Calu3 (cell line): ENCODE measurements at regions not wholly inside any gene's neighbourhood (a gene's known extent, or its start where the extent isn't known, plus 50 kb on each side); places are given as distances from the start of the nearest gene placed in this dataset.

ENCODE experiments used
- BruUV-seq: library from RNA; stranded (reverse); fragments of 400-500 nt; replicated peaks from 2 replicates; lab custom pipeline; 2021; lab: Mats Ljungman, UMichigan
- CTCF ChIA-PET: fragments of 300-600 bp; sonication (Branson Sonifier 250); formaldehyde crosslinking; loops from one replicate; lab custom pipeline; 2022; ENCODE audit warnings: antibody characterized with exemption; lab: Charles Lee
- DNase-seq: peaks from one replicate; pipeline ENCODE4 v3.0.0; 2022
- H3K27ac Mint-ChIP-seq: one replicate; pipeline ENCODE4 v1.8.0; 2022; ENCODE audit warnings: mixed read lengths; ENCODE audit not compliant: unreplicated experiment
- H3K27me3 Mint-ChIP-seq: one replicate; pipeline ENCODE4 v1.8.0; 2022; ENCODE audit warnings: mixed read lengths; ENCODE audit not compliant: unreplicated experiment
- H3K36me3 Mint-ChIP-seq: one replicate; pipeline ENCODE4 v1.8.0; 2022; ENCODE audit warnings: mild to moderate bottlenecking, moderate library complexity, mixed read lengths; ENCODE audit not compliant: insufficient read depth, unreplicated experiment
- H3K4me1 Mint-ChIP-seq: one replicate; pipeline ENCODE4 v1.8.0; 2022; ENCODE audit warnings: mild to moderate bottlenecking, low read depth, mixed read lengths; ENCODE audit not compliant: unreplicated experiment
- H3K4me3 Mint-ChIP-seq: one replicate; pipeline ENCODE4 v1.8.0; 2022; ENCODE audit warnings: mild to moderate bottlenecking, low read depth, moderate library complexity, mixed read lengths; ENCODE audit not compliant: unreplicated experiment
- H3K9me3 Mint-ChIP-seq: one replicate; pipeline ENCODE4 v1.8.0; 2022; ENCODE audit warnings: low read depth, mixed read lengths; ENCODE audit not compliant: unreplicated experiment
- CTCF ChIP-seq: fragments of 200-600 bp; IDR thresholded peaks from one replicate; pipeline ENCODE4 v1.8.0; 2022; ENCODE audit warnings: antibody characterized with exemption; ENCODE audit not compliant: unreplicated experiment
- intact Hi-C: fragments of 100-400 bp; cut with micrococcal nuclease; formaldehyde crosslinking; loops from one replicate; pipeline ENCODE4 v1.10.0; 2022; ENCODE audit not compliant: unreplicated experiment

DNA sequence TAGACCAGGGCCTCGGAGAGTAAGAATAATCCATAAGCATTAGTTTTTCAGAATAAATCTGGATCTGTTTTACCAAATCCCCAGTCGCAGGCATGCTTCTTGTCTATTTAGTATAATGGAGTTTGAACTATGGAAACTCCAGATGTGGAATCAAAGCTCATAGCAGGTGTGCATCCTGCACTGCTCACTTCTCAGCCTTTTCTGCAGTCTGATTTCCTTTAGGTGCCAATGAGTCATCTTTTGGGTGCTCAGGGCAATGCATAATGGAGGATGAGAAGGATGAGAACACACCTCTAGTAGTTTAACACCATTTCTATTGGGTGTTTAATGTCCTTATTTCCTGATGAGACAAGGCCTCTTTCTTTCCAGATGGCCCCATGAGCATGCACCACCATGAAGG is 961.2 kb downstream of the TMEM121 start:
- Mint-ChIP-seq H3K27ac (no peak overlapping the region), H3K36me3 (no peaks in the 10 kb centered on the region), H3K4me3 (no peak overlapping the region), H3K9me3 (no peaks in the 10 kb centered on the region), H3K4me1 (no peaks in the 10 kb centered on the region), H3K27me3 (no peaks in the 10 kb centered on the region)
- intact Hi-C loops = no loop called here
- no peak for TF ChIP-seq CTCF
- BruUV-seq = no TSS peak
- no peak for DNase-seq
- CTCF ChIA-PET = no interaction called here

GRCh38 chr14:106488291-106488690 is 961.9 kb downstream of the TMEM121 start:
- DNase-seq = no peak
- CTCF ChIA-PET = no interaction called here
- H3K4me1 Mint-ChIP-seq = no peaks in the 10 kb centered on the region
- H3K27ac Mint-ChIP-seq = no peak overlapping the region
- intact Hi-C loops = no loop called here
- BruUV-seq = no TSS peak
- H3K27me3 Mint-ChIP-seq = no peaks in the 10 kb centered on the region
- no peaks in the 10 kb centered on the region for H3K9me3 Mint-ChIP-seq
- no peak for TF ChIP-seq CTCF
- H3K4me3 Mint-ChIP-seq = no peak overlapping the region
- H3K36me3 Mint-ChIP-seq = no peaks in the 10 kb centered on the region

GRCh38 chr14:106489112-106489881 is 962.9 kb downstream of the TMEM121 start:
- H3K27ac Mint-ChIP-seq = no peak overlapping the region
- H3K9me3 Mint-ChIP-seq = no peaks in the 10 kb centered on the region
- CTCF ChIA-PET = no interaction called here
- DNase-seq = no peak
- intact Hi-C loops = no loop called here
- no peak overlapping the region for H3K4me3 Mint-ChIP-seq
- no TSS peak for BruUV-seq
- no peak for TF ChIP-seq CTCF
- H3K4me1 Mint-ChIP-seq = no peaks in the 10 kb centered on the region
- no peaks in the 10 kb centered on the region for H3K27me3 Mint-ChIP-seq
- no peaks in the 10 kb centered on the region for H3K36me3 Mint-ChIP-seq

GRCh38 chr14:106490442-106490841 is 964.1 kb downstream of the TMEM121 start:
- TF ChIP-seq CTCF = no peak
- no TSS peak for BruUV-seq
- CTCF ChIA-PET = no interaction called here
- Mint-ChIP-seq H3K27ac (no peak overlapping the region), H3K4me3 (no peak overlapping the region), H3K27me3 (peaks cover under 1% of the 10 kb centered on the region), H3K4me1 (no peaks in the 10 kb centered on the region), H3K36me3 (no peaks in the 10 kb centered on the region), H3K9me3 (no peaks in the 10 kb centered on the region)
- DNase-seq = no peak
- intact Hi-C loops = no loop called here
